Stimulated activated CD8-positive, alpha-beta memory T cell treated with anti-CD3 and anti-CD28 coated beads, Interleukin-15, amount 100 ng/mL, for 48 hours (primary cell): ENCODE measurements at regions not wholly inside any gene's neighbourhood (a gene's known extent, or its start where the extent isn't known, plus 50 kb on each side); places are given as distances from the start of the nearest gene placed in this dataset.

Source experiments
- DNase-seq, 2 donors: peaks; one replicate each; pipeline ENCODE4 v3.0.0-alpha.2; 2020; ENCODE audit warnings: low read depth in 2 of 2

DNA sequence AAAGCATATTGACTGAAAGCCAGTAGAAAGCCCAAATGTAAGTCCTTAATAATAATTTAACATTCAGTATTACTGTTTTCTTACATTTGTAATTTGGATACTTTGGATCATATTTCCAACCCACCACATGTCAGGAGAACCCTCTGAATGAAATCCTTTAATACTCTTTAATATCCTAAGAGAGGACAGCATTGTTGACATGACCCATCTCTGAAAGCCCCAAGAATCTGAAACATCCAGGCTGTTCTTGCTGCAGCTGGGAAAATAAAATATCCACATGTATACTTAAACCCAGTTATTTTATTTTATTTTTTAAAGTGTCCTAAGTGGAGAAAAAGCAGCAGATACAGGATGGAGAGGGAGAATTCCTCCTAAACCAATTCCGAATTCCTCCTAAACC, 130.8 kb upstream of the RIPOR2 start:
- DNase-seq = no peak

DNA sequence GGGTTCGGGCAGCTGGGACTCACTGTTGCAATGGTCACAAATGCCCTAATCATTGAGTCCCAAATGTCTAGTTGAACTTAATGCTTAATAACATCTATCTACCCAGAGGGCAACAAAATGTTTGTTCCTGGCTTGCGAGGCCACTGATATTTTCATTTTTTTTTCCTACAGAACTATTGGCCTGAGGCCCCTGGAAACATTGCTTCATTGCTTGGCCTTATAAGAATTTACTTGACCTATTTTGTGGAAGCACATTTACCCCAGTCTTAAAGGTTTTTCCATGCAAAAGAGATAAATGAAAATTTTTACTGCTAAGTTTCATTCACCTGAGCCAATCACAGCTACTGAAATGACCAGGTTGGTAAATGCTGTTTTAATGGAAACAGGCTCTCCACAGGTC, 133.1 kb upstream of the RIPOR2 start:
- no peak for DNase-seq

DNA sequence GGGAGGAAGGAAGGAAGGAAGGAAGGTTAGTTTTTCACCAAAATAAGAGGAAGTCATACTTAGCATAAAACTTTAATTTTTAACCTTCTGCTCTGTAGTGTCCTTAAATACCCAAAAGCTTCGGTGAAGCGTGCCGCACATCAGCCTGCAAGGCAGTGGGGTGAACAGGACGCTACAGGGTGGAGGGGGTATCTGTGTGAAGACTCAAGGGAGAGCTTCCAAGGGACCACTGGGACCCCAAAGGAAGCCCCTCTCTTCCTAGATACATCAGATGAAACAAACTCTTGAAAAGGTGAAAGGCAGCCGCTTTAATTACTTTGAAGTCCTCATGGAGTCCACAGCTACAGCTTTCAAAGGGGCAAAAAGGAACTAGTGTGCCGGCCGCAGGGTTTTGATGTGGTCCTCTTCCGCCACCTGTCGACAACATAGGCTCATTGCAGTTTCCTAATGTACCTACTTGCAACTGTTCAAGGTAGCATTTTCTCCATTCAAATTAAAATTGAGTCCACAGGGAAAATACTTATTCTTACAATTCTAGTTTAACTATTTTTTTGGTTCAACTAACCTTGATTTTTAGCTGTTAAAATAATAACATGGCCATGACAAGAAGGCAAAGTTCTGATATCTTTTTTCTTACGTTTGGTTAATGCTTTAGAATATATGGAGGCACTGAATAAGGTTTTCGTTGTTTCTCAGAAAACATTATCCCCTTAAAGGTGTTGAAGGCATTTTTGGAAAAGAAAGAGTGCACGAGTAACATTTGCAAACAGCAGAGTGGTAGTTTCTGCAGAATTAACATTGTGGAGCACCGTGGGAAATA, 135.0 kb upstream of the RIPOR2 start:
- peak; percentile 60 to 64 for DNase-seq

DNA sequence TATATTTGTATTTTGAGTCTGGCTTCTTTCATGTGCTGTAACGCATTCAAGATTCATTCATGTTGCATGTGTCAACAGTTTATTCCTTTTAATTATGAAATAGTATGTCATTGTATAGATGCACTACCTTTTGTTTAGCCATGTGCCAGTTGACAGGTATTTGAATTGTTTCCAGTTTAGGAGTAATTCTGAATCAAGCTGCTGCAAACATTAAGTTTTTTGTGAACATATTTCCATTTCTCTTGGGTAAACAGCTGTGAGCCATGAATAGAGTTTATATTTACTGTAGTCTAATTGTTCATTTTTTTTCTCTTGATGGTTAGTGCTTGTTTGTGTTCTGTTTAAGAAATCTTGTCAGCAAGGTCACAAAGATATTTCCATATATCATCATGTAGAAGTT, 142.4 kb upstream of the RIPOR2 start:
- no peak for DNase-seq

DNA sequence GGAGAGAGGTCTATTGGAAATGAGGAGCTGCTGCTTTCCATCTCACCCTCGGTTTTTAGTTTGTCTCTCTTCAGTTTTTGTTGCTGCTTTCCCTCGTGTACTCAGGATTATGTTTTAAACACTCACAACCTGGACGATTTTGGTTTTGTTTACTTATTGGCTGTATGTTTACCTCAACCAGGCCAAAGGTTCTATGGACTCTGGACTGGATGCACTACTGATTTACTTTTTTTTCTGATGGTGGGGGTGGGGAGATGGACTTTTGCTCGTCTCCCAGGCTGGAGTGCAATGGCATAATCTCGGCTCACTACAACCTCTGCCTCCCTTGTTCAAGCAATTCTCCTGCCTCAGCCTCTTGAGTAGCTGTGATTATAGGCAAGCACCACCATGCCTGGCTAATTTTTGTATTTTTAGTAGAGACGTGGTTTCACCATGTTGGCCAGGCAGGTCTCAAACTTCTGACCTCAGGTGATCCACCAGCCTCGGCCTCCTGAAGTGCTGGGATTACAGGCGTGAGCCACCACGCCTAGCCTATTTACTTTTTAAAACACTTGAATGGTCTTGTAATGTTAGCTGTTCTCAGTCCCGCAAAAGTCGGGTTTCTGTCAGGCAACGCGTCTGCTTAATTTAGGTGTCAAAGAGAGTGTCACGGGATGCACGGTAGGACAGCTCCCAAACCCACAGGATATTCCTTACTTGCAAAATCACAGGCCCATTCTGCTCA, 148.2 kb upstream of the RIPOR2 start:
- no peak for DNase-seq

DNA sequence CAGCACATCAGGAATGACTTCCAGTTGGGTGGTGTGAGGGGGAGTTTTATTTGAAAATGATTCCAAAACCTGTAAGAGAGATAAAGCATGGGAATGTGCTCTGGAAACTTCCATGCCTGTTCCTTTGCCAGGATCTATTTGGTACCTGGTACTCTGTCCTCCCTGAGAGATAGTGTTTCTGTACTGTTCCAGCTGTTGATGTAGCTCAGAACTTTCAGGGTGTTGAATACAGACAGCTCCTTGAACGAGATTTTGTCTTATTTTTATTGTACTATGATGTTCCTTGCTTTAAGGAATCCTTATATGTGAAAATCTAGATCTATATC, 148.7 kb upstream of the RIPOR2 start:
- no peak for DNase-seq

DNA sequence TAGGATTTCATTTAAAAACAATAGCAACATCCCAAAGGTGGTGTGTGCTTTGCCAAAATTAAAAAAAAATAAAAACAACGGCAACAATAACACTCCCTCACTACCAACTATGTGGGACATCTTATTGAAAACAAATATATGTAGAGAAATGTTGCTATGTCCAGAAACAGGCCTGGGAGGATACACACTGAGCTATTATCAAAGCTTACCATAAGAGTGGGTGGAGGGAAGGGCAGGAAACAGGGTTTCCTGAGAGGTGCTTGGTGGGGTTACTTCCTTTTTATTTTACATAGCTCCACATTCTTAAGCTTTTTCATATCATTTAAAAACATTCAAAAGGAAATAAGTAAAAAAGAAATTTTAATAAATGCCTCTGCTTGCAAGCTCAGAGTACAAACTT, 150.0 kb upstream of the RIPOR2 start:
- no peak for DNase-seq

DNA sequence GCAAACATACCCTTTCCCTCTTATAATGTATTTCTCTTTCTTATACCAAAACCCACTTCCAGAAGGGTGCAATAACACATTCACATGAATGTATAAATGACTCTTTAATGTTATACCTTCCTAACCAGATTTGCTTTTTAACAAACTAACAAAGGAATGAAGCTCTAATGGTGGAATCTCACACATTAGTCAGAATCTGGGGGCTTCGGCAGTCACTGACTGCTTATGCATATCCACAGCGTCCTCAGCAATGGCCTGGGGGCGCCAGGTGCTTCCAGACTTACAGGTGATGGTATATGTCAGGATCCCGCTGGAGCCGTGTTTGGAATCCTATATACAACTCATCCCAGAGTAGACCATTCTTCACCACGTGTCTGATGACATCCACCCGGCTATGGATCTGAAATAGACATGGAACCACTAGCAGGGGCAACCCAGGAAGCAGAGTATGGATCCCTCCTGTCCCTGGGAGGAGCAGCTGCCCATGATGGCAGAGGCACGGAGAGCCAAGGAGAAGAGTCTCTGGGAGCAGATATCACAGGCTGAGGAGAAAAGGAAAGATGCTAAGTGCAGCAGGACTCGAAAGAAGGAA, 150.8 kb upstream of the RIPOR2 start:
- DNase-seq = no peak

DNA sequence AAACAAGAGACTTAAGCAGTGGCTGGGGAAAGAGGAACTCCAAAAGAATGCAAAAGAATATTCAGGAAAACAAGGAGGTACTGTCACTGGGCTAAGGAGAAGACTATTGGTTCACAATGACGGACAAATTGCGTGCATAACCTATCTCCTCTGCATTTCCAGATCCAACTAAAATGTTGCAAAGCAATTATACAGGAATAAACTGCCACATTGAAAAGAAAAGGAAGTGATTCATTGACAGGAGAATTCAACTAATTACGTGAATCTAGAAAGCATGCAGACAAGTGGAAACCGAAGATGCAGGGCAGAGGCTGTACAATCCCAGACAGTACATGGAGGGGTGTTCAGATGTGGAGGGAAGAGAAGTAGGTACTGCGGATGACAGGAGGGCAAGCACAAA, 152.8 kb upstream of the RIPOR2 start:
- DNase-seq = no peak

DNA sequence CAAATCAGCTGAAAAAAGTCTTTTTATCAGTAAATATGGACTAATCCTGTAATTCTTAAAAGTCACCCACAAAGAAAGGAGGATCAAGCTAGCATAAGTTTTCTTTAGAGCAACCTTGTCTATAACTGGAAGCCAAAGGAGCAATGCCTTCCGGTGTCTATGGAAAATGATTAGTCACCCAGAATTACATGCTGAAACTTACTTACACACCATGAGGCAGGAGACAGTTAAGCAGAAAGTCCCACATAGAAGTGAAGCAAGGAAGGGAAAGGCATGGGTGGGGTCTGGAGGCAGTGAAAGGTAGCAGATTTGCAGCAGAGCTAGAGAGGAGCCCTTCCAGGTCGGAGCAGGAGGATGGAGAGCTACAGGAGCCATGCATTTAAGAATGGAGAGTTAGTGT, 153.7 kb upstream of the RIPOR2 start:
- DNase-seq = no peak

DNA sequence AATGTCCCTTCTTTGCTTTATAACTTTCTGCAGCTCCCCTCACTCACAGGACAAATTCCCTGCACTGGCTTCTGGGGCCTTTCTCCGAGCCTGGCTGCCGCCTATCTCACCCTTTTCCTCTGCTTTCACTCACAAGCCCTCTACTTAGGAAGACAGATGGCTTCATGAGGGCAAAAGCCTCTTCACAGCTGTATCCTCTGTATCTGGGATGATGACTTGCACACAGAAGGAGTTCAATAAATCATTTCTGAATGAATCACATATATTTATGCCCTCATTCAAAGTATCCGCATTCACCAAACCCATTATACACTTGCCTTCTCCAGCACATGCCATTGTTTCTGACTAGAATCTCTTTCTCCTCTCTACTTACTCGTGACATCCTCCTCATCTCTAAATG, 159.0 kb upstream of the RIPOR2 start:
- no peak for DNase-seq

DNA sequence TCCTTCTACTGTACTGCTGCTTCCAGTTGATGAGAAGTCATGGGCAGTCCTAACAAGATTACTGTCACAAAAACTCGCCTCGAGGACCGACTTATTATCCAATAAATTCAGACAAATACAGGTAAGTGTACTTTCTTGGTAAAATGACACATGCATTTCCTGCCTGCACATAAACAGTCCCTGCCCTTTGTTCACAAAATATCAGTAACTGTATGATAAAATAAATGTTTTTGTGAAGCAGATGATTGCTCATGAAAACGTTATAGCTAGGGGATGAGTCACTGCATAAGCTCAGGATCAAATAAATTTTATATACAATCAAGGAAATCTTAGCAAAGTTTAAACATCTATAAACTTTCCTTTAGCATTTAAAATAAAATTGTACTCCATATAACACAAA, 164.5 kb upstream of the RIPOR2 start:
- DNase-seq = no peak

DNA sequence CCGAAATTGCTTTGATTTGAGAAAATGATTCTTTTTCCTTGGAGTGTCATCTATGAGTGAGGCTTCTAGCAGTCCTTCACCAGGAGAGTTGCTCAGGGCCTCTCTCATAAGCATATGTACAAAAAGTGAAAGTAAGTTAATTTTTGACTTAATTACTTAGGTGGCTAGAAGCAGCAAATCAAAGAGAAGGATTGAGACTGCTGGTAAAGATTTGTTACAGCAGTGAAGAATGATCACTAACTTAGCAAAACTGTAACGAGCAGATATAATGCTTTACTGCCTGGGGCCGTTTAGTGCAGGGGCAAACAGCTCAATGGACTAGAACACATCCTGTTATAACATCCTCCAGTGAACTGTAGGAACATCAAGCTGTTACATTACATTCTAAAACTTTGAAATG, 167.8 kb upstream of the RIPOR2 start:
- DNase-seq = no peak

DNA sequence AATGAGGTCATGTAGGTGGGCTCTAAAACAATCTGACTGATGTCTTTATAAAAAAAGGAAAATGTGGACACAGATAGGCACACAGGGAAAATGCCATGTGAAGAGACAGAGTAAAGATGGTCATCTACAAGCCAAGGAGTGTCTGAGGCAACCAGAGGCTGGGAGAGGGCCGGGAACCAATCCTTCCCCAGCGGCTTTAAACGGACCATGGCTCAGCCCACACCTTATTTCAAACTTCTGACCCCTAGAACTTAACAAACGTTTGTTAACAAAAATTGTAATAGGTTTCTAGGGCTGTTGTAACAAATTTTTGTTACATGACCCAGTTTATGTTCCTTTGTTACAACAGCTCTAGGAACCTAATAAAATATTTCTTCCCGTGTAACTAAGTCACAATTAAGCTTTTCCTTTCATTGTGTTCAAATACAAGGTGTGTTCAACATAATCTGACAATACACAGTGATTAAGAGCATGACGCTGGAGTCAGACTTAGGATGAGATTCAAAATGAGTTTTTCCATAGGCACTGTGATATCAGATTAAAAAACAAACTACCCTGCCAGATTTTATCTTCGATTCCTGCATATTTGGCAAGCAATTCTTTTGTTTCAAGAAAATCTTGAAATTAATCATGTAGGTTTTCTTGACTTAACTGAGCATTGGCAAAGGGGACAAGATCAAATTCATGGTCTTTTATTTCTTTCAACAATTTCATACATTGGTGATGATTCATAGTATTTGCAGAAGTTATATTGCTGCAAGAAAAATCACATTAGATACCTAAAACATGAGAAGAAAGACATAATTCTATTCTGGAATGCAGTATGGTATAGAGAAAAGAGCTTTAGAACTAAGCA, 169.5 kb upstream of the RIPOR2 start:
- DNase-seq = no peak

DNA sequence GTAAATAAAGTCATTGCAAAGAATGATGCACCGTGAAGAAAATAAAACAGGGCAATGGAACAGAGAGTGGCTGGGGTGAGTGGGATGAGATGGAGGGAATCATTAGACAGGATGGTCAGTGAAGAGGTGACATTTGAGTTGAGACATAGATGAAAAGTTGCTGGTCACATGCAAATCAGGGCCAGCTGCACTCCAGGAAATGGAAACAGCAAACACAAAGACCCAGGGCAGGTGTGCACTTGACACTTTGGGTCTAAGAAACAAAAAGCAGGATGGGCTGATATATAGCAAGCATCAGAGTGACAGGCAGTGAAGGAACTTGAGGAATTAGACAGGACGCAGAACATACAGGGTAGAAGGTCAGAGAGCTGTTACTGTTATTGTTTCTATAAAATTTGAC, 171.5 kb upstream of the RIPOR2 start:
- DNase-seq = no peak

DNA sequence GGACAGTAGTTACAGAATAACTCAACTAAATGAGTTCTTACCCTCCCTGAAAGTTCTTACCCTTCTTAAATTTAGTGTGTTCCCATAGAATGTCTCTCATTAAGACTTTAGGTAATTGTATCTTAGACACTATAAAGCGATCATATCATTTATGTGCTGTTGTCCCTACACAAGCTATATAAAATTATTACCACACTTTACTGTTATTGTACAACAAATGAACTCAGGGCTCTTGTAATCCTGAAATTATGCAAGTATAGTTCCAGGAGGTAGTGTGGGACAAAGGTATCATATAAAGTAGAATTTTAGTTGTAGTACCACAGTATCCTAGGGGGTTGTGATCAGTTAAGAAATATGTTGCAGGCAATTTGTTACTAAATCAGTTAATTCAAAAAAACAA, 167.4 kb upstream of the CARMIL1 start:
- DNase-seq = no peak

DNA sequence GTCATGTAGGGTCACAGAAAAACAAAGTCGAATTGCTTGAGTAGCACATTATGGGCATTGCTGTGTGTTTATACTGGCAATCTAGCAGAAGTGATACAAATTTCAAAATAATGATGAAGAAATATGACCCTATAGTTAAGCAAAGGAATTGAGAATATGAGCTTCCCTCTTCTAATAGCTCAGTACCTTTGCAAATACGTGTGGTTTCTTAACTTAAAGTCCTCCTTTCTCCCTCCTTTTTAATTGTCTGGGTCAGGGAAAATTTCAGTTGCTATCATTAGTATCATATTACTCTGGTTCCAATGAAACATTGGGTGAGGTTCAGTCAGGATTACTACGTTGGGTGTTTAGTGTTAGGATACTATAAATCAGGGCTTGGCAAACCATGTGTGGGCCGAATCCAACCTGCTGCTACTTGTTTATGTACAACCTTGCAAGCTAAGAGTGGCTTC, 166.8 kb upstream of the CARMIL1 start:
- DNase-seq = no peak

DNA sequence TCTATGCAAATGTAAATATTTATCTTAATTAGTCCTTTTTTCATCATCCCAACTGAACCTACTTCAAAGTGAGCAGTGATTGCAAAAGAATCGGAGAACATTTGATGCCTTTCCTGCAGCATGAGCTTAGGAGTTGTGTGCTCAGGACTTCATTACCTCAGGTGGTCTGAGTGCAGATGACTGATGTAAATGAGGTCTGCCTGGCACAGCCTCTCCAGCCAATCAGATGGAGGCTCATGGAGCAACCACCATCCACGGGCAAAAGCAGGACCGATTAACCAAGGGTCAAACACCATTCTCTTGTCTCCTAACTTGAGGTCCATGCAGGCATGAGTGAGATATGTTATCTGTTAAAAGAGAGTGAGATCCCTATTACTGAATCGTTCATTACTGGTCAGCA, 165.7 kb upstream of the CARMIL1 start:
- DNase-seq = no peak

DNA sequence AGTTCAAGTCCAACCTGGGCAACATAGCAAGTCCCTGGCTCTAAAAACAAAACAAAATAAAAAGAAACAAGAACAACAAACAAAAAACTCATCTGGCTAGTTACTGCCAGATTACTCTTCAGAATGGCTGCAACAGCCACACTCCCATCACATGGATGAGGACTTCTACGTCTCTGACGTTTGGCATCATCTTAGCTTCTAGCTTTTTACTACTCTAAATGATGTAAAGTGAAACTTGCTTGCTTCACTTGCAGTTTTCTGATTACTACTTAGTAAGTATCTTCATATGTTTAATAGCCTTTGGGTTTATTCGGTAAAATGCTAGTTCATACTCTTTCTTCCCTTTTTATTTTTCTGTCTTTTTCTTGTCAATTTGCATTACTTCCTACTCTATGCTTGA, 161.1 kb upstream of the CARMIL1 start:
- no peak for DNase-seq

DNA sequence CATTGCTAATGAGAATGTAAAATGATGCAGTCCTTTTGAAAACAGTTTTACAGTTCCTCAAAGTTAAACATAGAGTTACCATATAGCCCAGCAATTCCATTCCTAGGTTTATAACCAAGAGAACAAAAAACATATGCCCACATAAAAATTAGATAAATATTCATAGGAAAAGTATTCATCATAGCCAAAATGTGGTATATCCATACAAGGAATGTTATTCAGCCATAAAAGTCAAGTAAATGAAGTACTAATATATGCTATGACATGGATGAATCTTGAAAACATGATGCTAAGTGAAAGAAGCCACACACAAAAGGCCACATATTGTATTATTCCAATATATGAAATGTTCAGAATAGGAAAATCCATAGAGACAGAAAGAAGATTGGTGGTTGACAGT, 158.0 kb upstream of the CARMIL1 start:
- DNase-seq = no peak

DNA sequence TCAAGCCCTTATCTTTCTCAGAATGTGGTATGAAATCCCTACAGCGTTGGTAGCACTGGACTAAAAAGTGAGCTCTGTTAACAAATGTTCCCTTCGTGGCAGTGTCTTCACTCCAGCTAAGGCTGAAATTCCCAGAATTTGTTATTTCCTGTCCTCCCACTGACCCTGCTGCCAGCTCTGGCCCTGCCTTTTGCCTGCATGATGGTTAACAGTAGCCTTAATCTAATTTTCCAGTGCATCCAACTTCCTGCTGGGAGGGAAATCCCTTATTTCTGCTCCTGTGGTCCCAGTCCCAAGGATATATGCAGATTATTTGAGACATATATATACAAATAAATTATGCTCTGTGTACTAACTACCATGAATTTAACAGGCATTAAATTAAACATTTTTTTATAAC, 157.2 kb upstream of the CARMIL1 start:
- DNase-seq = no peak

DNA sequence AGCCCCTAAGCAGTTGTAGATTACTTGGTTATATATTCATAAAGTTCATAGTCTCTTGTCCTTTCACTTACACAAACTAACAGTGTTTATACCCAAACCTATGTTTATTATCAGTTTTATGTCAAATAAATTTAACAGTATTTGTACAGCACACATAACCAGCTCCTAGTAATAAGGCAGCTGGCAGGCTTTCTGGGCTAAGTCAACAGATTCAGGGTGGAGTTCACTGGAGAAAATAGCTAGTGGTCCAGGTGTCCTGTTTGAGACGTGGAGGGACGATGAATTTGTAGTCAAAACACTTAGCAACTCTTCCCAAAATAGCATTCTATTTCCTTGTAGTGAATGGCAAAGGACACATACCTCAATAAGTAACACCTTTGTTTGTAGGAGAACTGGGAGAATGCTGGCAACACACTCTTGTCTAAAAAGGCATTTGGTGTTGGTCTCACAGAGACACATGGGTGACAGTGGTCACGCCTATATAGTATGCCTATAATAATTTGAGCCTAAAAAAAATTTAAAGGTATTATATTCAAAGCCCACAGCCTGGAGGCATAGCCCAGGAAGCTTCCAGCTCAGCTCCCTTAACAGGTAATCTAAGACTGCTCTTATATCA, 156.4 kb upstream of the CARMIL1 start:
- DNase-seq = no peak
